IPS-15b (cell line): ENCODE measurements at regions not wholly inside any gene's neighbourhood (a gene's known extent, or its start where the extent isn't known, plus 50 kb on each side); places are given as distances from the start of the nearest gene placed in this dataset.
"Not testable (repeated sequence)": the region's sequence is repeated elsewhere in the genome, so short reads cannot be mapped to it uniquely, and the experiment has no call there.

Experiments used
- H3K27me3 ChIP-seq: one replicate; pipeline ENCODE4 v1.6.1; 2013; ENCODE audit warnings: low read length; ENCODE audit not compliant: control insufficient read depth, insufficient read depth
- H3K36me3 ChIP-seq: one replicate; pipeline ENCODE4 v1.6.1; 2013; ENCODE audit warnings: low read length; ENCODE audit not compliant: control insufficient read depth, insufficient read depth
- H3K4me1 ChIP-seq: one replicate; pipeline ENCODE4 v1.6.1; 2013; ENCODE audit warnings: mild to moderate bottlenecking, low read length; ENCODE audit not compliant: control insufficient read depth, insufficient read depth
- H3K4me3 ChIP-seq: one replicate; pipeline ENCODE4 v1.5.1; 2013; ENCODE audit warnings: low read depth, low read length
- H3K9ac ChIP-seq: one replicate; pipeline ENCODE4 v1.6.1; 2013; ENCODE audit warnings: low read depth, mild to moderate bottlenecking, low read length
- H3K9me3 ChIP-seq: one replicate; pipeline ENCODE4 v1.6.1; 2013; ENCODE audit warnings: mild to moderate bottlenecking, low read length; ENCODE audit not compliant: control insufficient read depth, insufficient read depth

DNA sequence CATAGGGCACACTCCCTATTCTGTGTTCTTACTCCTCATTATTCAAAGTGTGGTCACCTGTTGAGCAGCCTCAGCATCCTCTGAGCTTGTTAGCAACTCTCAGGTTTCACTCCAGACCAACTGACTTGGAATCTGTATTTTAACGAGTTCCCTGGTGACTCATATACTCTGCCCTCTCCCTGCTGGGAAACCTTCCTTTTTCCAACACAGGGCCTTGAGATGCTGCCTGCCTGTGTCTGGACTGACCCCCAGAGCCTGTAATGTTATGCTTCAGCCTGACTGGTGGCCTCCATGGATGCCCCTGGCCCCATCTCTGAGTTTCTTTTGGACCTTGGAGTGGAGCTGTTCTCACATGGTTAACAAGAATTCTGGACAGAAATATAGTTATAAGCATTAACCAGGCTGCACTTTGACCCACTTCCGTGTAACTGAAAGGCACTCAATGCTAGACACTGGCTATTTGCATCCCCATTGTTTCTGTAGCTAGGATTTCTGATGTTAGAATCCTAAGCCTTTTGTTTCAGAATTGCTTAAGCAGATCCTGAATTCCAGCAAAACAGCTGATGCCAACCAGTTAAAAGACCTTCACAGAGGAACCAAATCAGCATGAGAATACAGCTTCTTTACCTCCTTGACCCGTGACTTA, 262.6 kb downstream of the STIM2 start:
- Histone ChIP-seq H3K9ac (no peak overlapping the region), H3K27me3 (no peaks in the 10 kb centered on the region), H3K4me1 (peaks cover 29% of the 10 kb centered on the region), H3K9me3 (no peaks in the 10 kb centered on the region), H3K36me3 (no peaks in the 10 kb centered on the region), H3K4me3 (no peak overlapping the region)

DNA sequence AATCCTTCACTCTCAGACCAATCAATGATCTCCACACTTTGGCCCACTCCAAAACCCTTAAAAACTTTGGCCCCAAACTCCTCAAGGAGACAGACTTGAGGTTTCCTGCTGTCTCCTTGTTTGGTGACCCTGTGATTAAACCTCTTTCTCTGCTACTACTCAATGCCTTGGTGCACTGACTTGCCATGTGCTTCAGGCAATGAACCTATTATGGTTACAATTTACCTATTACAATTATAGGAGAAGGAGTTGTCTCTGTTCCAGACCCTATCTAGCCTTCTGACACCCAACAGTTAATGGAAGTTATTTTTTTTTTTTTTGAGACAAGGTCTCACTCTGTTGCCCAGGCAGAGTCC, 263.1 kb downstream of the STIM2 start:
- Histone ChIP-seq H3K9ac (no peak overlapping the region), H3K36me3 (no peaks in the 10 kb centered on the region), H3K9me3 (no peaks in the 10 kb centered on the region), H3K4me3 (no peak overlapping the region), H3K27me3 (no peaks in the 10 kb centered on the region), H3K4me1 (peaks cover 29% of the 10 kb centered on the region)

DNA sequence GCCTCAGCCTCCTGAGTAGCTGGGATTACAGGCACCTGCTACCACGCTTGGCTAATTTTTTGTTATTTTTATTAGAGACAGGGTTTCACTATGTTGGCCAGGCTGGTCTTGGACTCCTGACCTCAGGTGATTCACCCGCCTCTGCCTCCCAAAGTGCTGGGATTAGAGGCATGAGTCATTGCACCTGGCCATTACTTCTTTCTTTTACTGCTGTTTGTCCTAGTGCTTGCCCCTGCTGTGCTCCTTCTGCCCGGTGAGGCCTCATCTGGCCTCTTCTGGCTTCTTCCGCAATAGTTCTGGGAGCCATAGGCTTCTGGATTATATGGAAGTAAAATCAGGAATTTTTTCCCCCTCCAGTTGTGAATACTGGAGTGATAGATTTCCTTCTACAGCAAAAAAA, 266.3 kb downstream of the STIM2 start:
- H3K4me3 ChIP-seq, H3K9ac ChIP-seq: not testable (repeated sequence)
- peaks cover 24% of the 10 kb centered on the region for H3K4me1 ChIP-seq

DNA sequence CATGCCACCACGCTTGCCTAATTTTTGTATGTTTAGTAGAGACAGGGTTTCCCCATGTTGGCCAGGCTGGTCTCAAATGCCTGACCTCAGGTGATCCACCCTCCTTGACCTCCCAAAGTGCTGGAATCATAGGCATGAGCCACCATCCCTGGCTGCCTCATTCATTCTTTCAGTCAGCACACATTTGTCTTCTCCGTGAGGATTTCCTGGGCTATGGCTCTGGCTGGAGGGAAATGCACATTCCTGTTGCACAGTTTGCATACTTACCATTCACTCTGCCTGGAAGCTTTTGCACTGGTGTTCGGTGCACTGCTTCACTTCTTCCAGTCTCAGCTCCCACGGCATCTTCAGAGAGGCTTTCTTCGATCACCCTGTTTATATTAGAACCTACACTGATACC, 267.8 kb downstream of the STIM2 start:
- Histone ChIP-seq H3K4me3 (no peak overlapping the region), H3K9ac (no peak overlapping the region), H3K27me3 (no peaks in the 10 kb centered on the region), H3K36me3 (no peaks in the 10 kb centered on the region), H3K4me1 (peaks cover 10% of the 10 kb centered on the region), H3K9me3 (no peaks in the 10 kb centered on the region)

More for the DNA sequence above, 266.3 kb downstream of the STIM2 start:
- H3K27me3 ChIP-seq, H3K36me3 ChIP-seq, H3K9me3 ChIP-seq: not testable (repeated sequence)

DNA sequence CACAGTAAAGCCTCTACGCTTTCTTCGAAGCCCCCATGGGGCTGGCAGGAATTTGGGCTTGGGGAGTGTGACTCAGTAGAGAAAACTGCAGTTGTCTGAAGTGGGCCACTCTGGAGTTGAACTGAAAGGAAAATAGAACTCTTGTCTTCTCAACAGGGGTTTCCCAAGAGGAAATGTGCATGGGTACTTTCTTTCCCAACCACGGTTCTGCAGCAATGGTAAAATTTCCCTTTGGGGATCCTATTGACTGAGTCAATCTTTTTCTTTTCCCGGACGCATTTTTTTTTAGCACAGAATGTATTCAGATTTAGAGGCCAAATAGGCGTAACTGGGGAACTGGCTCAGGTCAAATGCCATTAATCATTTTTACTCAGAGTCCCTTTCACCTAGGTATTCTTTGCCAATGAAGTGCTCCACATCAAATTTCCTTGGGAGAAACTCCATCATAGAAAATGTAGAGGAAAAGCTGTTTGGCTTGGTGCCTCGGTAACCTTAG, 269.3 kb downstream of the STIM2 start:
- H3K4me1 ChIP-seq, result peaks cover 2% of the 10 kb centered on the region
- H3K9me3 ChIP-seq, result no peaks in the 10 kb centered on the region
- H3K9ac ChIP-seq, result no peak overlapping the region
- no peaks in the 10 kb centered on the region for H3K36me3 ChIP-seq
- no peak overlapping the region for H3K4me3 ChIP-seq
- H3K27me3 ChIP-seq, result no peaks in the 10 kb centered on the region

DNA sequence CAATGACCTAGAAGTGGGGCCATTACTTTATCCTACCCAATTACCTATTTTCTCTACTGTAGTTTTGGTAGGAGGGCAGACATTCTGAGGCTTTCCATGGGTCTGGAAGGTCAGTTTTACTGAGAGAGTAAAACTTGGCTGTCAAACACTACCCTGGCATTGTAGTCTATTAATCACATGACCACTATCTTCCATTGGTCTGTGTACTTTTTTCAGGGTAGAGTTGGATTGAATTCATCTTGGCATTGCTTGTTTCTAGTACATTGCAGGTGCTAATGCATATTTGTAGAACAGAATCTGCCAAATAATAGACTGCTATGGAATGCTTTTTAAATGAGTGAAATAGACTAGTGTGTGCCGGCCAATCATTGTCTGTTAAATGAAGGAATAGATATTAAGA, 271.9 kb downstream of the STIM2 start:
- Histone ChIP-seq H3K4me1 (no peaks in the 10 kb centered on the region), H3K9me3 (no peaks in the 10 kb centered on the region), H3K36me3 (no peaks in the 10 kb centered on the region), H3K27me3 (no peaks in the 10 kb centered on the region), H3K9ac (no peak overlapping the region), H3K4me3 (no peak overlapping the region)

DNA sequence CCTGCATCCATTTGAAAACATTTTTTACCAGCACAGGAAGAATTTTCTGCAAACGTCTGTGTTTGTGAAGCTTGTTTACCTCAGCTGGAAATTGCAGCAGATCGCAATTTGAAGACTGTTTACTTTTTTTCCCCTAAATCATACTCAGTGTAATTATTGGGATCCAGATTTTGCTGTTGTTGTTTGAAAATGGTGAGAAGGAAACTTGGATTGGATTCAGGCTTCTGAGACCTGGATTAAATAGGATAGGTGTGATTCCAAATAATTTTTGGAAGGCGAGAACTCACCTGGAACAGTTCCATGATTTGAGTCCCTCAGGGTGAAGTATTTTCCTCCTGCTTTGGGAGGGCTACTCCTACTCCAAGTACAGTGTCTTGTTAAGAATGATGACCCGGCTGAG, 279.8 kb downstream of the STIM2 start:
- H3K27me3 ChIP-seq, result no peaks in the 10 kb centered on the region
- no peak overlapping the region for H3K9ac ChIP-seq
- H3K36me3 ChIP-seq, result no peaks in the 10 kb centered on the region
- no peak overlapping the region for H3K4me3 ChIP-seq
- no peaks in the 10 kb centered on the region for H3K4me1 ChIP-seq
- H3K9me3 ChIP-seq, result peaks cover 3% of the 10 kb centered on the region

DNA sequence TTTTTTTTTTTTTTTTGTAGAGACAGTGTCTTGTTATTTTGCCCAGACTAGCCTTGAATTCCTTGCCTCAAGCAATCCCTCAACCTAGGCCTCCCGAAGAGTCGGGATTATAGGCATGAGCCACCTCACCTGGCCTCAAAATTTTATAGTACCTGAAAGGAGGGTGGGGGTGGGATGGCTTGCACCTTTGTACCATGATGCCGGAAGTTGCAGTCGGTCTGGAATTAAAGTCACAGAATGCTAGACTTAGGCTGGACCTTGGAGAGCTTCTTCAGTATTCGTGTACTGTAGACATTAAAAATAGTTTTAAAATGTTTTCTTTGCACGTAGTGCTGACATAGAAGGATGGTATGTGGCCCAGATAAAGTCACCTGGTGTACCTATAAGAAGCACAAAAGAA, 280.9 kb downstream of the STIM2 start:
- H3K9ac ChIP-seq, result no peak overlapping the region
- H3K9me3 ChIP-seq, result peaks cover 3% of the 10 kb centered on the region
- no peak overlapping the region for H3K4me3 ChIP-seq
- no peaks in the 10 kb centered on the region for H3K4me1 ChIP-seq
- no peaks in the 10 kb centered on the region for H3K27me3 ChIP-seq
- H3K36me3 ChIP-seq, result no peaks in the 10 kb centered on the region

DNA sequence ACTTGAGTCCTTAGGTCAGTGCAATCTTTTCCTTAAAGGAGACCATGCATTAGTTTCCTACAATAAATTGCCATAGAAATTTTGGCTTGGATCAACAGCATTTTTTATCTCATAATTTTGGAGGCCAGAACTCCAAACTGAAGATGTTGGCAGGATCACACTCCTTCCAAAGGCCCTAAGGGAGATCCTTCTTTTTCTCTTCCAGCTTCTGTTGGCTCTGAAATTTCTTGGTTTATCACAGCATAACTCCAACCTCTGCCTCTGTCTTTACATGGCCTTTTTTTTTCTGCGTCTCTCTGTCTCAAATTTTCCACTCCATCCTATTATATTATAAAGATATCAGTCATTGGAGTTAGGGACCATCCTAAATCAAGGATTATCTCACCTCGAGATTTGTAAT, 282.2 kb downstream of the STIM2 start:
- Histone ChIP-seq H3K9ac (no peak overlapping the region), H3K36me3 (no peaks in the 10 kb centered on the region), H3K4me3 (no peak overlapping the region), H3K27me3 (no peaks in the 10 kb centered on the region), H3K9me3 (peaks cover 3% of the 10 kb centered on the region), H3K4me1 (no peaks in the 10 kb centered on the region)

DNA sequence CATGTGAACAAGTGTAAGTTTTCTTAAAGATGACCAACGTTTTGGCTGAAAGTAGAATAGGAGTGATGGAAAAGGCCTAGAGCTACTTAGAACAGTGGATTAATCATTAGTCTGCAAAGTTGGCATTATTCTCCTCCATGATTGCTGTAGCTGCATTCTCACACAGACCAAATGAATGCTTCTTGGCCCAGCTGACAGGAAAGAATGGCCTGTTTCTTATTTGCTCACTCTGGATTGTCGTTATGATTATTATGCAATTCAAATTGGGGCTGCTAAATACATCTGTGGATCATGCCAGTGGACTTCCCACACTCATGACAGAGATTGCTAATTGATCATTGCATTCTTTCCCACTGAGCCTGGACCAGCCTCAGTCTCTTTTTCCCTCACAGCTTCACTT, 285.0 kb downstream of the STIM2 start:
- no peak overlapping the region for H3K9ac ChIP-seq
- no peaks in the 10 kb centered on the region for H3K9me3 ChIP-seq
- no peaks in the 10 kb centered on the region for H3K27me3 ChIP-seq
- H3K36me3 ChIP-seq, result no peaks in the 10 kb centered on the region
- no peak overlapping the region for H3K4me3 ChIP-seq
- H3K4me1 ChIP-seq, result no peaks in the 10 kb centered on the region

DNA sequence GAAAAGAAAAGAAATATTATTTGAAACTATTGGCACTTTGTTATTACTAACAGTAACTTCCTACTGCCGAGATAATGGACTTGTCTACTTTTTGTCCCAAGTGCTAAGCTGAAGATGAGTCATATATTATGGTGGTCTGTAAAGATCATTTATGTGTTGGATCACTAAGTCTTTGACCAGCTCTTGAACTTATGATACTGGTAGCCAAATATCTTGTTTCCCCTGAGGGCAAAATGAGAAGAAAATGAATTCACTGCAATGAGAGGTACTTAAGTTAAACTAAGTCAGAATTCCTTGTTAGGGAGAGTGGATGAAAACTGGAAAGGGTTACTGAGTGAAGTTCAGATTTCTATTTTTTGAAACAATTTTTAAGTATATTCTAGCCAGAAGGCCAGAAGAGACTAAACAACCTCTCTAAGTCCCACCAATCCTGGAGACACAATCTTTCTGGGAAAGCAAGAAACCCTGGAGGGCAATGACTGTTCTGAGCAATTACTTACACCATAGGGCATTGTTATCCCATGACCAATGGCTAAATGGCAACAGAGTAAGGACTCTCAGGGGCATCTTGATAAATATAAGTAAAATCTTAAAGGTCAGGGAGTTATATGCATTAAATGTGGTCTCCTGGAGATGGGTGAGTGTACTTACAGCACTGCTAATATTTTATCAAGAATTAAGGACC, 287.7 kb downstream of the STIM2 start:
- Histone ChIP-seq H3K4me3 (no peak overlapping the region), H3K9ac (no peak overlapping the region), H3K36me3 (no peaks in the 10 kb centered on the region), H3K4me1 (no peaks in the 10 kb centered on the region), H3K27me3 (no peaks in the 10 kb centered on the region), H3K9me3 (no peaks in the 10 kb centered on the region)

DNA sequence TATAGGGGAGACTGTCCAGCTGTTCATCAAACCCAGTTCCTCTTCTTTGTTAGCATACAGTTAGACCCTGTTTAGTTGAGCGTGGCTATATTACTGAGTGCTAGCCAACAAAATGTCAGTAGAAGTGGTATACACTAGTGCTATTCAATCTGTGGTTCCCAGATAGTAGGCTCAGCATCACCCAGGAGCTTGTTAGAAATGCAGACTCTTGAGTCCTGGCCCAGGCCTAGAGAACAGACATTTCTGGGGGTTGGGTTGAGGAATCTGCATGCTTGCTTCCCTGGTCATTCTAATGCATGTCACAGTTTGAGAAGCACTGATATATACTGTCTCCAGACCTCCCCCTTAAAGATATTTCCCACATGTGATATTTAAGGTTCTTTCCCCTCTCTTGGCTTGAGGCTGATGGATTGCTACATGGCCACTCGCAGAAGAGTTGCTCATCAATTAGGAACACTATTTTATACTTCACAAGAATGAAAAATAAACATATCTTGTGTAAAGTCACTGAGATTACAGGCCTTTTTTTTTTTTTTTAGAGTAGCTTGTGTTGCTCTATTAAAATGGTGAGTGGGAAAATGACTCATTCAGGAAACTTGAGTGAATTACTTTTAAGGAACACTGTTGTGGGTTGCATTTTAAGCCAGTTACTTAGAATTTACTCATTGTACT, 289.0 kb downstream of the STIM2 start:
- Histone ChIP-seq H3K27me3 (no peaks in the 10 kb centered on the region), H3K9ac (no peak overlapping the region), H3K36me3 (no peaks in the 10 kb centered on the region), H3K4me1 (no peaks in the 10 kb centered on the region), H3K9me3 (no peaks in the 10 kb centered on the region), H3K4me3 (no peak overlapping the region)
